Ovary (tissue), 3 donors: ENCODE measurements at regions not wholly inside any gene's neighbourhood (a gene's known extent, or its start where the extent isn't known, plus 50 kb on each side); places are given as distances from the start of the nearest gene placed in this dataset.

Source experiments
- CTCF ChIP-seq, 3 donors: fragments of 450-650 bp in 2 of 3; fragments of 200-600 bp in 1 of 3; IDR thresholded peaks; one replicate each; pipeline versions ENCODE4 v1.5.1 to v1.8.0; 2016 to 2022; ENCODE audit warnings: antibody characterized with exemption in 3 of 3, mild to moderate bottlenecking in 1 of 3
- EP300 ChIP-seq: sonication (generic); formaldehyde crosslinking; IDR thresholded peaks from one replicate; pipeline ENCODE4 v1.6.1; 2017; ENCODE audit warnings: antibody characterized with exemption
- POLR2A ChIP-seq: fragments of 450-650 bp; IDR thresholded peaks from one replicate; pipeline ENCODE4 v1.6.1; 2017; ENCODE audit warnings: antibody characterized with exemption, mild to moderate bottlenecking, moderate library complexity
- donor health status: DM: no; HTN: no; CAD: no.

- TF ChIP-seq CTCF (IDR thresholded peaks at IDR 0.05) (no peak), POLR2A (no peak), EP300 (no peak)
These were observed 1525.7 kb upstream of the TENM3 start for GRCh38 chr4:180717451-180718033.
